Inferior parietal cortex (tissue), 1 donor: ENCODE measurements at regions not wholly inside any gene's neighbourhood (a gene's known extent, or its start where the extent isn't known, plus 50 kb on each side); places are given as distances from the start of the nearest gene placed in this dataset.
"Not testable (repeated sequence)": the region's sequence is repeated elsewhere in the genome, so short reads cannot be mapped to it uniquely, and the experiment has no call there.

Experiments
- DNase-seq: peaks from one replicate; pipeline ENCODE4 v3.0.0-alpha.2; 2016; ENCODE audit errors: extremely low spot score

- DNase-seq: no peak
Observed at GRCh38 chr12:42919691-42920090, 330.1 kb upstream of the PRICKLE1 start.

- DNase-seq: no peak
Observed at GRCh38 chr12:42918443-42918842, 328.9 kb upstream of the PRICKLE1 start.

- no peak for DNase-seq
Observed at GRCh38 chr12:42916143-42916542, 326.6 kb upstream of the PRICKLE1 start.

GRCh38 chr12:42915426-42915825 lies 325.9 kb upstream of the PRICKLE1 start:
- DNase-seq: no peak

- DNase-seq: no peak
Observed at GRCh38 chr12:42912367-42912766, 322.8 kb upstream of the PRICKLE1 start.

- DNase-seq: no peak
Observed at GRCh38 chr12:42910656-42911055, 321.1 kb upstream of the PRICKLE1 start.

- no peak for DNase-seq
Observed at GRCh38 chr12:42908712-42909111, 319.2 kb upstream of the PRICKLE1 start.

- DNase-seq: not testable (repeated sequence)
Observed at GRCh38 chr12:42906801-42907200, 317.3 kb upstream of the PRICKLE1 start.

- no peak for DNase-seq
Observed at GRCh38 chr12:42905419-42905705, 315.8 kb upstream of the PRICKLE1 start.

GRCh38 chr12:42904683-42905418 lies 315.3 kb upstream of the PRICKLE1 start:
- peak; percentile 76 for DNase-seq

GRCh38 chr12:42903736-42904135 lies 314.2 kb upstream of the PRICKLE1 start:
- no peak for DNase-seq

GRCh38 chr12:42902001-42902400 lies 312.5 kb upstream of the PRICKLE1 start:
- DNase-seq: no peak

- no peak for DNase-seq
Observed at GRCh38 chr12:42893803-42894202, 304.3 kb upstream of the PRICKLE1 start.

- no peak for DNase-seq
Observed at GRCh38 chr12:42892702-42893551, 303.4 kb upstream of the PRICKLE1 start.

GRCh38 chr12:42887657-42888056 lies 298.1 kb upstream of the PRICKLE1 start:
- no peak for DNase-seq

- no peak for DNase-seq
Observed at GRCh38 chr12:42886160-42886559, 296.6 kb upstream of the PRICKLE1 start.

GRCh38 chr12:42885677-42886076 lies 296.1 kb upstream of the PRICKLE1 start:
- DNase-seq: no peak

- no peak for DNase-seq
Observed at GRCh38 chr12:42884116-42884515, 294.6 kb upstream of the PRICKLE1 start.

GRCh38 chr12:42873401-42873800 lies 283.9 kb upstream of the PRICKLE1 start:
- DNase-seq: no peak

GRCh38 chr12:42871816-42872215 lies 282.3 kb upstream of the PRICKLE1 start:
- DNase-seq: no peak

- DNase-seq: no peak
Observed at GRCh38 chr12:42868291-42868690, 278.7 kb upstream of the PRICKLE1 start.

GRCh38 chr12:42865282-42865681 lies 275.7 kb upstream of the PRICKLE1 start:
- no peak for DNase-seq

GRCh38 chr12:42862055-42862454 lies 272.5 kb upstream of the PRICKLE1 start:
- no peak for DNase-seq
